ENCODE measurements at regions not wholly inside any gene's neighbourhood (a gene's known extent, or its start where the extent isn't known, plus 50 kb on each side); places are given as distances from the start of the nearest gene placed in this dataset.

DNA sequence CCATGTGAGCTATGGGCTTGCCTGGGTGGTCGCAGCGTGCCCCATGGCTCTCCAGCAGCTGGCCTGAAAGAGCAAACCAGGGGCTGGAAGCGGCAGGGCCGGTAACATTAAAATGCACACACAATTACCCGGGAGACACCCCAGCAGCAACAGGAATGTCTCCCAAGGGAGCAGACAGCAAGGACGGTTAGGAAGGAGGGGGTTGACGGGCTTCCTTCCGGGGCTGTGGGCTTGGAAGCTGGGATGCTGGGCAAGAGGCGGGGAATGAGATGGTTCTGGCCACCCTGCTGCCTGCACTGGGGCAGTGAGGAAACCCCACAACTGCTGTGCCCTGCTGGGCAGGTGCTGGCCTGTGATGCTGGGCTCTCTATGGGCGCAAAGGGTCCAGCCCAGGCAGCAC, 71.8 kb upstream of the ADAMTS2 start:
- no peak overlapping the region for H3K4me3 ChIP-seq (ENCODE audit: low read length in 2 of 2)
- no peaks in the 10 kb centered on the region for H3K36me3 ChIP-seq (ENCODE audit: insufficient read depth, low read length)
- ChIA-PET POLR2A (ENCODE audit: partially characterized antibody) (no interaction called here), CTCF (ENCODE audit: partially characterized antibody) (no interaction called here)
- intact Hi-C loops (cut with micrococcal nuclease): no loop called here
- no peaks in the 10 kb centered on the region for H3K27me3 ChIP-seq (ENCODE audit: insufficient read depth, low read length)
- no peaks in the 10 kb centered on the region for H3K4me1 Mint-ChIP-seq
- no peak overlapping the region for H3K27ac ChIP-seq (ENCODE audit: low read depth, low read length)
- H3K4me3 Mint-ChIP-seq: no peak overlapping the region
- DNase-seq: no peak
- H3K4me1 ChIP-seq (ENCODE audit: insufficient read depth, low read length): no peaks in the 10 kb centered on the region
- H3K27ac Mint-ChIP-seq: no peak overlapping the region
- peaks cover 6 to 11% of the 10 kb centered on the region in 2 donors for H3K27me3 Mint-ChIP-seq
- no peaks in the 10 kb centered on the region for H3K36me3 Mint-ChIP-seq
- no peaks in the 10 kb centered on the region for H3K9me3 Mint-ChIP-seq
- H3K9me3 ChIP-seq (ENCODE audit: control insufficient read depth in 1 of 2, low read length in 2 of 2): no peaks in the 10 kb centered on the region

DNA sequence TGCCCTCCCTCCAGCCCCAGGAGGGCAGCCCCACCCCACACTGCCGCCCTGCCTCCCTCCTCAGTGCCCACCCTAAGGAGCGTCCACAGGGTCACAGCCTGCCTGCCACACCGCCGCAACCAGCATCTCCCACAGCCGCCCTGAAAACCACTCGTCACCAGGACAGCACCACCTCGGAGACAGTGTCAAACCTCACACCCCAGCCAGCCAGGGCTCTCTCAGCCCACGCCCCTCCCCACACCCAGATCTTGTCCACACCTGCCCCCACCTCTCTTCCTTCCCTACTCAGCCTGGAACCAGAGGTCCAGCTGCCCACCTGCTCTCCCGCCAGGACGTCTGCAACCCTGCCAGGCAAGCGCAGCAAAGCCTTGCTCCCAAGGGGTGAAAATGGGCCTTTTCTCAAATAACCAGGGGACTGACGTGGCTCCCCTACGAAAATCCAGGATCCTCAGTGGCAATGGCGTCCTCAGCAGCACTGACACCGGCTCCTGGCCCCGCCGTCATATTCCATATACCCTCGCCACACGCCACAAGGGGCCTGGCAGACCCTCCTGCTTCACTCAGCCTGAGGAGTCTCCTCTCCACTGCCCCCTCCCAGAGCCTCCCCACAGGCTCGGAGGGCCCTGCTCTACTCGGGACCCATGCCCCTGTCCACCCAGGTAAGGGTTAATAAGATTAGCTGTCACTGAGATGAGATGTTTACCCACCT, 71.0 kb upstream of the ADAMTS2 start:
- no peaks in the 10 kb centered on the region for H3K36me3 ChIP-seq (ENCODE audit: insufficient read depth, low read length)
- no peaks in the 10 kb centered on the region for H3K9me3 Mint-ChIP-seq
- DNase-seq: no peak
- H3K27me3 ChIP-seq (ENCODE audit: insufficient read depth, low read length): no peaks in the 10 kb centered on the region
- no peak overlapping the region for H3K27ac Mint-ChIP-seq
- peaks cover 6 to 7% of the 10 kb centered on the region in 2 donors for H3K27me3 Mint-ChIP-seq
- intact Hi-C loops (cut with micrococcal nuclease): no loop called here
- no peaks in the 10 kb centered on the region for H3K4me1 ChIP-seq (ENCODE audit: insufficient read depth, low read length)
- H3K9me3 ChIP-seq (ENCODE audit: control insufficient read depth in 1 of 2, low read length in 2 of 2): no peaks in the 10 kb centered on the region
- no peak overlapping the region for H3K4me3 Mint-ChIP-seq
- ChIA-PET POLR2A (ENCODE audit: partially characterized antibody) (no interaction called here), CTCF (ENCODE audit: partially characterized antibody) (no interaction called here)
- H3K36me3 Mint-ChIP-seq: no peaks in the 10 kb centered on the region
- H3K4me1 Mint-ChIP-seq: no peaks in the 10 kb centered on the region
- H3K27ac ChIP-seq (ENCODE audit: low read depth, low read length): no peak overlapping the region
- no peak overlapping the region for H3K4me3 ChIP-seq (ENCODE audit: low read length in 2 of 2)

DNA sequence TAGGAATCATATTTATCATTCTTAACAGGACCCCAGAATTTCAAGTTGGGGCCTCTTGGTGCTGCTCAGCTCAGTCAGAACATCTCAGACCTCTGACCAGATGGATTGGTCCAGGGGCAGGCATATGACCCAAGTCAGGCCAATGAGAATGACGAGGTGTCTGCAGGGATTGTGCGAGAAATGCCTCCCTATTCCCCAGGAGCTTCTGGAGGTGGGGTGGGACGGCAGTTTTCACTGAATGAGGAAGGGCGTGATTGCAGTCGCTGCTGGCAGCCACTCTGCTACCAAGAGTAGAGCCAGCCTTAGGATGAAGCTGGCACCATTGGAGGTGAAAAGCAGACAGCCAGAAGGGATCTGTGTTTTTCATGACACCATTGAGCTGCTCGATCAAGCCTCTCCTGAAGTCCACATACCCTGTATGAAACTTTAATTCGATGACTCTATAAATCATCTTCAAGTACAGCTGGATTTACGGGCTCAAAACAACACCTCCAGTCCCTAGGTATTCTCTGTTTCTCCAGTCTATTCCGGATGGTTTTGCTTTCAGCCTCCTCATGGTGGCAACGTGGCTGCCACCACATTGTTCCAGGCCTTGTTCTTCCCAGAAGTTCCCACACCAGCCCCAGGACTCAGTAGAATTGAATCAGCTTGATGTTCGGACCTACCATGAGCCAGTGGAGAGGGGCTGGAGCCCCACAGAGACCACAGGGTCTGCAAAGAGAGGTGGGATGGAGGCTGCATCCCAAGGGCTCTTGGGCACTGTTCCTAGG, 70.2 kb upstream of the ADAMTS2 start:
- no peaks in the 10 kb centered on the region for H3K36me3 Mint-ChIP-seq
- H3K9me3 Mint-ChIP-seq: no peaks in the 10 kb centered on the region
- no peaks in the 10 kb centered on the region for H3K27me3 ChIP-seq (ENCODE audit: insufficient read depth, low read length)
- no peak overlapping the region for H3K27ac ChIP-seq (ENCODE audit: low read depth, low read length)
- no peaks in the 10 kb centered on the region for H3K4me1 Mint-ChIP-seq
- H3K36me3 ChIP-seq (ENCODE audit: insufficient read depth, low read length): no peaks in the 10 kb centered on the region
- ChIA-PET CTCF (ENCODE audit: partially characterized antibody) (no interaction called here), POLR2A (ENCODE audit: partially characterized antibody) (no interaction called here)
- H3K4me3 ChIP-seq (ENCODE audit: low read length in 2 of 2): no peak overlapping the region
- no peak for DNase-seq
- no peaks in the 10 kb centered on the region for H3K4me1 ChIP-seq (ENCODE audit: insufficient read depth, low read length)
- H3K9me3 ChIP-seq (ENCODE audit: control insufficient read depth in 1 of 2, low read length in 2 of 2): no peaks in the 10 kb centered on the region
- H3K27me3 Mint-ChIP-seq: peaks cover 4 to 6% of the 10 kb centered on the region in 2 donors
- intact Hi-C loops (cut with micrococcal nuclease): no loop called here
- H3K4me3 Mint-ChIP-seq: no peak overlapping the region
- no peak overlapping the region for H3K27ac Mint-ChIP-seq

DNA sequence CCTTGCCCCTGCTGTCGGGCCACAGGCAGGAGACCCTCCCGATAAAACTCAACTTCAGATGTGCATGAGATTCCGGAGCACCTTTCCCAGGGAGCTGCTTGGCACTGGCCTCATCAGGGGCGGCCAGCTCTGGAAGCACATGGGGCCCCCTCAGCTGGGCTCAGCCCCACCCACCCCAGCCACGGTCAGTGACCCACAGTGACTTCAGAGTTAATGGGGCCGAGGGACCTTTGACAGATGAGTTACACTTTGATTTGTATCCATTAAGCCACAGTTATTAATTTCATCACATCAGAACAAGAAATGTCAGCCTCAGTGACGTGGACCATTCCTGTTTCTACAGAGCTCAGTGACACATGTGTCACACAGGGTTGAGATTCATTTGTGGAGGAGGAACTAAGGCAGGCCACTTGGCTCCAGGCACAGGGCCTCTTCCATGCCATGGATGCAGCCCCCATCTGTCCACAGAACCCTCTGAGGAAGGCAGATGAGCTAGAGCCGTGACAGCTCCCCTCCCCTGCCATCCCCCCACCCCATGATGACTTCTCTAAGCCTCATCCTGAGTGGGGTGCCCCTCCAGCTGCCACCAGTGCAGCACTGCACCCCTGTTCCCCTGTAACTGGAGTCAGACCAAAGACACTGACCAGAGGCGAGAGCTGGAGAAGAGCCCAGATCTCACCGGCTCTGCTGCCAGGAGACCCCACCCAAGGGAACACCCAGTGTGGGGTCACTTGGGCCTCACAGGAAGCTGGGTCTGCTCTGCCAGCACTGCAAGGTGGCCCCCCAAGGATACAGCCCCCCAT, 69.4 kb upstream of the ADAMTS2 start:
- H3K27ac ChIP-seq (ENCODE audit: low read depth, low read length): no peak overlapping the region

DNA sequence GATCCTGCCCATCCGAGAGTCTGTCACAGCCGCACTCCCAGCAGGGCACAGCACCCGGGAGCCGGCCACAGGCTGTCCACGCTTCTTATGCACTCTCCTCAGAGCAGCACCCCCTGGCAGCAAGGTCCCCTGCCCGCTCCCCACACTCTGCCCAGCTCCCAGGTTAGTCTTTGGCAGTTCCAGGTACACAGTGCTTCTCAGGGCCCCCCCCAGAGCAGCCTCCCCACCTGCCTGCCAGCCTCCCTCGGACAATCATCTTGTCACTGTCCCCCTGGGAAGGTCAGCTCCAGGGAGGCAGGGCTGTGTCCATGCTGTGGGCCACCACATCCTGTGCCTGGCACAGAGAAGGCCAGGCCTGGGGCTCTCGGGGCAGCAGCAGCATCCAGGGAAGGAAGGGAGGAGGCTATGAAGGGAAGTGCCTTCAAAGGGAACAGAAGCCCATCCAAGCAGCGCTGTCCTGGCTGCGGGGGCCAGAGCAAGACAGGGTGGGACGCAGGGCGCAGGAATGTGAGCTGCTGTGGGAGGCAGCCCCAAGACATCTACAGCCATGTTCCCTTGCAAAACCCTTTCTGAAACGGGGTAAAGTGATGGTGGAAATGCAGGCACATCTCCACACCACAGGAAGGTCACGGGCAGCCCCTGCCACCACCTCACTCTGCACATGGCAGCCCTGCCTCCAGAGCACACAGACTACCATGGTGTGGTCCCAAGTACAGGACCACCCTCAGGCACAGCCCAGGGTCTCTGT, 68.6 kb upstream of the ADAMTS2 start:
- Histone ChIP-seq H3K27ac (ENCODE audit: low read depth, low read length) (no peak overlapping the region), H3K9me3 (ENCODE audit: control insufficient read depth in 1 of 2, low read length in 2 of 2) (no peaks in the 10 kb centered on the region), H3K4me1 (ENCODE audit: insufficient read depth, low read length) (no peaks in the 10 kb centered on the region), H3K36me3 (ENCODE audit: insufficient read depth, low read length) (no peaks in the 10 kb centered on the region), H3K4me3 (ENCODE audit: low read length in 2 of 2) (no peak overlapping the region), H3K27me3 (ENCODE audit: insufficient read depth, low read length) (no peaks in the 10 kb centered on the region)
- ChIA-PET CTCF (ENCODE audit: partially characterized antibody) (no interaction called here), POLR2A (ENCODE audit: partially characterized antibody) (no interaction called here)
- DNase-seq: no peak
- Mint-ChIP-seq H3K27ac (no peak overlapping the region), H3K36me3 (no peaks in the 10 kb centered on the region), H3K27me3 (peaks cover 4 to 7% of the 10 kb centered on the region in 2 donors), H3K4me3 (no peak overlapping the region), H3K9me3 (no peaks in the 10 kb centered on the region), H3K4me1 (no peaks in the 10 kb centered on the region)
- intact Hi-C loops (cut with micrococcal nuclease): no loop called here

More for the DNA sequence above, 69.4 kb upstream of the ADAMTS2 start:
- H3K36me3 Mint-ChIP-seq: no peaks in the 10 kb centered on the region
- peaks cover 4 to 6% of the 10 kb centered on the region in 2 donors for H3K27me3 Mint-ChIP-seq
- Histone ChIP-seq H3K4me3 (ENCODE audit: low read length in 2 of 2) (no peak overlapping the region), H3K27me3 (ENCODE audit: insufficient read depth, low read length) (no peaks in the 10 kb centered on the region), H3K4me1 (ENCODE audit: insufficient read depth, low read length) (no peaks in the 10 kb centered on the region), H3K9me3 (ENCODE audit: control insufficient read depth in 1 of 2, low read length in 2 of 2) (no peaks in the 10 kb centered on the region), H3K36me3 (ENCODE audit: insufficient read depth, low read length) (no peaks in the 10 kb centered on the region)
- DNase-seq: no peak
- no peaks in the 10 kb centered on the region for H3K4me1 Mint-ChIP-seq
- ChIA-PET POLR2A (ENCODE audit: partially characterized antibody) (no interaction called here), CTCF (ENCODE audit: partially characterized antibody) (no interaction called here)
- H3K9me3 Mint-ChIP-seq: no peaks in the 10 kb centered on the region
- H3K27ac Mint-ChIP-seq: no peak overlapping the region
- no peak overlapping the region for H3K4me3 Mint-ChIP-seq
- intact Hi-C loops (cut with micrococcal nuclease): no loop called here

DNA sequence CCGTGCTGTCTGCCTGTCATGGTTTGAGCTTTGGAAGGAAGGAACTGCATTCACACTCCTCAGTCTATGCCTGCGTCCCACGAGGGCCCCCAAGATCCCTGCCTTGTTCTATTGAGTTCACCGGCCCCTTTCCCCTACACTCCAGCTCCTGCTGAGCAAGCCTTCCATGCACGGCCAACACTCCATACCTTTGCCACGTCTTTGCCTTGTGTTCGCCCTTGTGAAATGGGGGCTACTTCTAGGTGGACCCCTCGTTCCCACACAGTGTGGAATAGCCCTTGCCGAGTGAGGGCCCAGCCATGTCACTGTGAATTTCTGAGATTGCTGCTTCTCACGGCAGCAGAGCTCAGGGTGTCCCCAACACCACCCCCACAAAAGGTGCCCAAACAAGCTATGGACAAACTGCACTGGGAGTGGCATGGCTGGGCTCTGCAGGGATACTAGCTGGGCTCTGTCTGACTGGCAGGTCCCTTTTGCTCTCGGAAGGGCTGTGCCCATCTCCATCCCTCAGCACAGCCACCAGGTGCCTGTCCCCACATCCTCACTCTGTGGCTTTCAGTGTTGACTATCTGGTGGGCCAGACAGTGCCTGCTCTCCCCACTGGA, 67.9 kb upstream of the ADAMTS2 start:
- intact Hi-C loops (cut with micrococcal nuclease): no loop called here
- Histone ChIP-seq H3K4me1 (ENCODE audit: insufficient read depth, low read length) (no peaks in the 10 kb centered on the region), H3K27me3 (ENCODE audit: insufficient read depth, low read length) (no peaks in the 10 kb centered on the region), H3K27ac (ENCODE audit: low read depth, low read length) (no peak overlapping the region), H3K36me3 (ENCODE audit: insufficient read depth, low read length) (no peaks in the 10 kb centered on the region), H3K9me3 (ENCODE audit: control insufficient read depth in 1 of 2, low read length in 2 of 2) (no peaks in the 10 kb centered on the region), H3K4me3 (ENCODE audit: low read length in 2 of 2) (no peak overlapping the region)
- Mint-ChIP-seq H3K9me3 (no peaks in the 10 kb centered on the region), H3K27me3 (peaks cover 6 to 8% of the 10 kb centered on the region in 2 donors), H3K27ac (no peak overlapping the region), H3K4me1 (no peaks in the 10 kb centered on the region), H3K4me3 (no peak overlapping the region), H3K36me3 (no peaks in the 10 kb centered on the region)
- ChIA-PET CTCF (ENCODE audit: partially characterized antibody) (no interaction called here), POLR2A (ENCODE audit: partially characterized antibody) (no interaction called here)
- no peak for DNase-seq
